ENCODE measurements at regions not wholly inside any gene's neighbourhood (a gene's known extent, or its start where the extent isn't known, plus 50 kb on each side); places are given as distances from the start of the nearest gene placed in this dataset.
"Not testable (repeated sequence)": the region's sequence is repeated elsewhere in the genome, so short reads cannot be mapped to it uniquely, and the experiment has no call there.

- CTCF ChIA-PET: interaction anchor here (0.6 to 0.7 kb wide), 2 partner anchors 9 to 10 kb away, joined by 3 to 4 read pairs; no protein-coding TSS in a partner anchor
- Mint-ChIP-seq H3K27me3 (ENCODE audit: low read depth) (no peaks in the 10 kb centered on the region), H3K4me3 (no peak overlapping the region), H3K4me1 (ENCODE audit: low read depth) (peaks cover 22% of the 10 kb centered on the region), H3K36me3 (ENCODE audit: low read depth) (no peaks in the 10 kb centered on the region), H3K9me3 (peaks cover 12% of the 10 kb centered on the region), H3K27ac (no peak overlapping the region)
- DNase-seq: no peak
- intact Hi-C loops (cut with micrococcal nuclease): no loop called here
These were observed 225.0 kb upstream of the ZNF217 start for GRCh38 chr20:53818457-53819177.

- H3K4me3 Mint-ChIP-seq; H3K27ac Mint-ChIP-seq; DNase-seq; CTCF ChIA-PET; H3K27me3 Mint-ChIP-seq (ENCODE audit: low read depth); H3K36me3 Mint-ChIP-seq (ENCODE audit: low read depth); intact Hi-C loops (cut with micrococcal nuclease): not testable (repeated sequence)
- H3K9me3 Mint-ChIP-seq: peaks cover 12% of the 10 kb centered on the region
- H3K4me1 Mint-ChIP-seq (ENCODE audit: low read depth): peaks cover 22% of the 10 kb centered on the region
These were observed 223.9 kb upstream of the ZNF217 start for GRCh38 chr20:53817513-53817912.

GRCh38 chr20:53816872-53817398 lies 223.3 kb upstream of the ZNF217 start:
- Mint-ChIP-seq H3K36me3 (ENCODE audit: low read depth) (no peaks in the 10 kb centered on the region), H3K4me3 (no peak overlapping the region), H3K27me3 (ENCODE audit: low read depth) (no peaks in the 10 kb centered on the region), H3K27ac (no peak overlapping the region), H3K9me3 (peaks cover 12% of the 10 kb centered on the region), H3K4me1 (ENCODE audit: low read depth) (peaks cover 22% of the 10 kb centered on the region)
- no peak for DNase-seq
- intact Hi-C loops (cut with micrococcal nuclease): no loop called here
- CTCF ChIA-PET: no interaction called here

- CTCF ChIA-PET: no interaction called here
- Mint-ChIP-seq H3K36me3 (ENCODE audit: low read depth) (no peaks in the 10 kb centered on the region), H3K4me1 (ENCODE audit: low read depth) (peaks cover 22% of the 10 kb centered on the region), H3K4me3 (no peak overlapping the region), H3K9me3 (peaks cover 12% of the 10 kb centered on the region), H3K27me3 (ENCODE audit: low read depth) (no peaks in the 10 kb centered on the region), H3K27ac (no peak overlapping the region)
- no peak for DNase-seq
- intact Hi-C loops (cut with micrococcal nuclease): no loop called here
These were observed 221.9 kb upstream of the ZNF217 start for GRCh38 chr20:53815509-53815908.

- CTCF ChIA-PET: interaction anchor here (1.1 kb wide), 1 partner anchor 102 kb away, joined by 3 read pairs; no protein-coding TSS in a partner anchor
- H3K4me1 Mint-ChIP-seq (ENCODE audit: low read depth): peaks cover 22% of the 10 kb centered on the region
- no peak for DNase-seq
- H3K27ac Mint-ChIP-seq: no peak overlapping the region
- H3K27me3 Mint-ChIP-seq (ENCODE audit: low read depth): no peaks in the 10 kb centered on the region
- intact Hi-C loops (cut with micrococcal nuclease): no loop called here
- no peak overlapping the region for H3K4me3 Mint-ChIP-seq
- peaks cover 6% of the 10 kb centered on the region for H3K9me3 Mint-ChIP-seq
- no peaks in the 10 kb centered on the region for H3K36me3 Mint-ChIP-seq (ENCODE audit: low read depth)
These were observed 220.4 kb upstream of the ZNF217 start for GRCh38 chr20:53814060-53814459.

- CTCF ChIA-PET: no interaction called here
- Mint-ChIP-seq H3K4me3 (no peak overlapping the region), H3K9me3 (peaks cover 2% of the 10 kb centered on the region), H3K36me3 (ENCODE audit: low read depth) (no peaks in the 10 kb centered on the region), H3K4me1 (ENCODE audit: low read depth) (peaks cover 22% of the 10 kb centered on the region), H3K27ac (no peak overlapping the region), H3K27me3 (ENCODE audit: low read depth) (no peaks in the 10 kb centered on the region)
- DNase-seq: no peak
- intact Hi-C loops (cut with micrococcal nuclease): no loop called here
These were observed 220.0 kb upstream of the ZNF217 start for GRCh38 chr20:53813636-53814035.

GRCh38 chr20:53811577-53811976 lies 217.9 kb upstream of the ZNF217 start:
- CTCF ChIA-PET: interaction anchor here (0.6 kb wide), 1 partner anchor 60 kb away, joined by 3 read pairs; no protein-coding TSS in a partner anchor

GRCh38 chr20:53810661-53811355 lies 217.2 kb upstream of the ZNF217 start:
- DNase-seq: no peak
- Mint-ChIP-seq H3K36me3 (ENCODE audit: low read depth) (no peaks in the 10 kb centered on the region), H3K27ac (no peak overlapping the region), H3K9me3 (no peaks in the 10 kb centered on the region), H3K27me3 (ENCODE audit: low read depth) (no peaks in the 10 kb centered on the region), H3K4me3 (no peak overlapping the region), H3K4me1 (ENCODE audit: low read depth) (peaks cover 19% of the 10 kb centered on the region)
- intact Hi-C loops (cut with micrococcal nuclease): no loop called here
- CTCF ChIA-PET: no interaction called here

More at GRCh38 chr20:53811577-53811976, 217.9 kb upstream of the ZNF217 start:
- no peak for DNase-seq
- no peaks in the 10 kb centered on the region for H3K9me3 Mint-ChIP-seq
- H3K27me3 Mint-ChIP-seq (ENCODE audit: low read depth): no peaks in the 10 kb centered on the region
- peaks cover 22% of the 10 kb centered on the region for H3K4me1 Mint-ChIP-seq (ENCODE audit: low read depth)
- no peak overlapping the region for H3K27ac Mint-ChIP-seq
- H3K4me3 Mint-ChIP-seq: no peak overlapping the region
- intact Hi-C loops (cut with micrococcal nuclease): no loop called here
- no peaks in the 10 kb centered on the region for H3K36me3 Mint-ChIP-seq (ENCODE audit: low read depth)

GRCh38 chr20:53809728-53810365 lies 216.2 kb upstream of the ZNF217 start:
- no peaks in the 10 kb centered on the region for H3K36me3 Mint-ChIP-seq (ENCODE audit: low read depth)
- no peaks in the 10 kb centered on the region for H3K27me3 Mint-ChIP-seq (ENCODE audit: low read depth)
- CTCF ChIA-PET: interaction anchor here (0.6 to 1.0 kb wide), 4 partner anchors 9 to 1398 kb away, joined by 3 to 4 read pairs (median 3); no protein-coding TSS in a partner anchor
- H3K27ac Mint-ChIP-seq: no peak overlapping the region
- H3K4me3 Mint-ChIP-seq: no peak overlapping the region
- intact Hi-C loops (cut with micrococcal nuclease): no loop called here
- no peaks in the 10 kb centered on the region for H3K9me3 Mint-ChIP-seq
- DNase-seq: no peak
- peaks cover 10% of the 10 kb centered on the region for H3K4me1 Mint-ChIP-seq (ENCODE audit: low read depth)

GRCh38 chr20:53809217-53809616 lies 215.6 kb upstream of the ZNF217 start:
- intact Hi-C loops (cut with micrococcal nuclease): no loop called here
- Mint-ChIP-seq H3K27ac (no peak overlapping the region), H3K27me3 (ENCODE audit: low read depth) (no peaks in the 10 kb centered on the region), H3K4me1 (ENCODE audit: low read depth) (peaks cover 5% of the 10 kb centered on the region), H3K9me3 (no peaks in the 10 kb centered on the region), H3K36me3 (ENCODE audit: low read depth) (no peaks in the 10 kb centered on the region), H3K4me3 (no peak overlapping the region)
- CTCF ChIA-PET: interaction anchor here (0.6 to 1.0 kb wide), 2 partner anchors 40 to 121 kb away, joined by 3 read pairs; no protein-coding TSS in a partner anchor
- DNase-seq: no peak

GRCh38 chr20:53808733-53809132 lies 215.1 kb upstream of the ZNF217 start:
- H3K4me1 Mint-ChIP-seq (ENCODE audit: low read depth): peaks cover 1% of the 10 kb centered on the region
- DNase-seq: no peak
- H3K27me3 Mint-ChIP-seq (ENCODE audit: low read depth): no peaks in the 10 kb centered on the region
- H3K36me3 Mint-ChIP-seq (ENCODE audit: low read depth): no peaks in the 10 kb centered on the region
- no peak overlapping the region for H3K27ac Mint-ChIP-seq
- no peaks in the 10 kb centered on the region for H3K9me3 Mint-ChIP-seq
- intact Hi-C loops (cut with micrococcal nuclease): no loop called here
- CTCF ChIA-PET: interaction anchor here (0.6 to 1.0 kb wide), 3 partner anchors 39 to 254 kb away, joined by 3 read pairs; no protein-coding TSS in a partner anchor
- H3K4me3 Mint-ChIP-seq: no peak overlapping the region

GRCh38 chr20:53808302-53808701 lies 214.7 kb upstream of the ZNF217 start:
- DNase-seq; intact Hi-C loops (cut with micrococcal nuclease); H3K27me3 Mint-ChIP-seq (ENCODE audit: low read depth); H3K4me1 Mint-ChIP-seq (ENCODE audit: low read depth); H3K4me3 Mint-ChIP-seq; H3K27ac Mint-ChIP-seq; H3K9me3 Mint-ChIP-seq; H3K36me3 Mint-ChIP-seq (ENCODE audit: low read depth): not testable (repeated sequence)
- CTCF ChIA-PET: interaction anchor here (0.7 kb wide), 1 partner anchor 254 kb away, joined by 3 read pairs; no protein-coding TSS in a partner anchor
